ENCODE measurements at regions not wholly inside any gene's neighbourhood (a gene's known extent, or its start where the extent isn't known, plus 50 kb on each side); places are given as distances from the start of the nearest gene placed in this dataset.

DNA sequence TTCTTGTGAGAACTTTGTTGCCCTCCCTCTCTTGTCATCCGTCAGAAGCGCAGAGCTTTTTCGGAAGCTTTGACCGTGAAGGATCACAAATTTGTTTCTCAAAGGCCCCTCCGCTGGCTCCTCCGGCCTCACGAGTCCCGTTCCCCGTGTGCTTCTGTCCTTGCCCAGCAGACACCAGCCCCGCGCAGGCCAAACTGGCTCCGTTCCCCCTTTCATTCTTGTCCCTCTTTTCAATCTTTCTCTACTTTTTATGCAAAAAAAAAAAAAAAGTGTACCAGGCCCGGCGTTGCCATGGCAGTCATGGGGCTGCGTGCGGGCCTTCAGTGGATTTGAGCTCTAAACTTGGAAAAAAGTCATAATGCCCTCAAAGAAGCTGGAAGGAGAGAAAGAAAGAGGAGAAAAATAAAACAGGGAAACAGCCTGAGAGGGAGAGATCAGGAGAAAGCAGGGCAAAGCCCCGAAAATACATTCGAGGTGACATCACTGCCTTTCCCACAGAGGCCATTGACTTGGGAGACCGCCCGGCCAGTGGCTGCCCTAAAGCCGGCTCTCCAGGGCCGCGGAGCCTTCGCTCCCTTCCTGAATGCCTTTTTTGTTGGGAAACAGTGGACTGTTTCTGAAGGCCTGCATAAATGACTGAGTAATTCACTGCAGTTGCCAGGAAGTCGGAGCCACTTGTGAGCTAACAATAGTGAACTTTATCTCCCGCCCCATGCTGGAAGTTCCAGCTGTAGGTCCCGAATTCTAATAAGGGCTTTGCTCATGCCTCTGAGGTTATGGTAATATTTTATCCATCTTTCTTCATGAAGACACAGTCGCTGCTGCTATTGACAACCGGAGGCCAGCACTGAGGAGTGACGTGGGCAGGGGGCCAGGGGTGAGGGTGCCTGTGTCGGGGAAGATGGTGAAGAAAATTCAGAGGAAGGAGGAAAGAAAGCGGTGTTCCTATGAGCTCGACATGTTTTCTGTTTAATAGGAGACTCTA is 670.9 kb downstream of the QKI start:
- TF ChIP-seq SP1 (IDR thresholded peaks at IDR 0.05) (no peak), FOXM1 (IDR thresholded peaks at IDR 0.05; ENCODE audit: borderline replicate concordance) (no peak), NFRKB (IDR thresholded peaks at IDR 0.05) (no peak), FOXA1 (IDR thresholded peaks at IDR 0.05) (no peak), BHLHE40 (IDR thresholded peaks at IDR 0.05; ENCODE audit: borderline replicate concordance) (no peak), SUZ12 (IDR thresholded peaks at IDR 0.05) (no peak), ELF4 (IDR thresholded peaks at IDR 0.05) (no peak), ZNF384 (IDR thresholded peaks at IDR 0.05) (no peak), ARNT (IDR thresholded peaks at IDR 0.05) (no peak), CTBP1 (IDR thresholded peaks at IDR 0.05; ENCODE audit: borderline replicate concordance) (no peak), PKNOX1 (IDR thresholded peaks at IDR 0.05) (no peak), L3MBTL2 (conservative IDR thresholded peaks at IDR 0.05) (no peak)

All from HEK293T (cell line).